22Rv1 (cell line): ENCODE measurements at regions not wholly inside any gene's neighbourhood (a gene's known extent, or its start where the extent isn't known, plus 50 kb on each side); places are given as distances from the start of the nearest gene placed in this dataset.

Experiments used
- H3K27ac ChIP-seq: fragments of 450-650 bp; 2 replicates; pipeline ENCODE4 v1.5.1; 2017
- ZFX ChIP-seq: fragments of 450-650 bp; IDR thresholded peaks from 2 replicates; pipeline ENCODE4 v1.6.1; 2017; ENCODE audit warnings: antibody characterized with exemption, borderline replicate concordance
- TF ChIP-seq, protein P1 (sequence below): fragments of 450-650 bp; IDR thresholded peaks from 2 replicates; pipeline ENCODE4 v1.5.1; 2017; ENCODE audit warnings: mild to moderate bottlenecking

DNA sequence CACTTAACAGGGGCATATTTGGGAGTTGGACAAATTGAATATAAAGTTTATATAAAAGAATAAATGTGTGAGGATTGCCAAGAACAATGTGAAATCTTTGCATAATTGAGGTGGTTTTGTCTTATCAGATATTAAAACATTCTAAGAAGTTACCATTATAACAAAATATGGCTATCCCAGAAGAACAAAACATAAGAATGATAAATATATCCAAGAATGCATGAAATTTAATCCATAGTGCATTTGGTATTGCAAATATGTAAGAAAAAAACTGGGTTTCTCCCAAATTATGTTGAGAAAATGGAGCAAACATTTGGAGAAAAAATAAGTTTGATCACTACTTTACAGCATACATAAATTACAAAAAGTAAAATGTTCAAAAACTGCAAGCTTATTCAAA is 562.4 kb downstream of the RNF144A start:
- H3K27ac ChIP-seq: no peak overlapping the region
- TF ChIP-seq ZFX: no peak

DNA sequence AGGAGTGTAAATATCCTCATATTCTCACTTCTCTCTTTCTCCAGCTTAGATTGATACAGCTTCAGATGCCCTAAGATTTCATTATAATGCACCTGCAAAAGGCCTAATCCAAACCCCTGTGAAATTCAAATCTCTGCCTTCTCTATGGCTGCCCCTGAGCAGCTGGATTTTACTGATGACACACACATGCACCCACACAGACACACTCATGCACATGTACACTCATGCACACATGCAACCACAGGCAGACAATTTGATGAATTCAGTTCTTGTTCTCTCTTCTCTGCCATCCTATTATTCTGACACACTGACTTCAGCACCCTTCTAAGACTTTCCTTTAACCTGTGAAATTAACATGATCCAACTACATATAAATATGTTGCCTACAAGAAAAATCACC is 563.2 kb downstream of the RNF144A start:
- no peak overlapping the region for H3K27ac ChIP-seq
- no peak for TF ChIP-seq ZFX
- TF ChIP-seq, protein P1, sequence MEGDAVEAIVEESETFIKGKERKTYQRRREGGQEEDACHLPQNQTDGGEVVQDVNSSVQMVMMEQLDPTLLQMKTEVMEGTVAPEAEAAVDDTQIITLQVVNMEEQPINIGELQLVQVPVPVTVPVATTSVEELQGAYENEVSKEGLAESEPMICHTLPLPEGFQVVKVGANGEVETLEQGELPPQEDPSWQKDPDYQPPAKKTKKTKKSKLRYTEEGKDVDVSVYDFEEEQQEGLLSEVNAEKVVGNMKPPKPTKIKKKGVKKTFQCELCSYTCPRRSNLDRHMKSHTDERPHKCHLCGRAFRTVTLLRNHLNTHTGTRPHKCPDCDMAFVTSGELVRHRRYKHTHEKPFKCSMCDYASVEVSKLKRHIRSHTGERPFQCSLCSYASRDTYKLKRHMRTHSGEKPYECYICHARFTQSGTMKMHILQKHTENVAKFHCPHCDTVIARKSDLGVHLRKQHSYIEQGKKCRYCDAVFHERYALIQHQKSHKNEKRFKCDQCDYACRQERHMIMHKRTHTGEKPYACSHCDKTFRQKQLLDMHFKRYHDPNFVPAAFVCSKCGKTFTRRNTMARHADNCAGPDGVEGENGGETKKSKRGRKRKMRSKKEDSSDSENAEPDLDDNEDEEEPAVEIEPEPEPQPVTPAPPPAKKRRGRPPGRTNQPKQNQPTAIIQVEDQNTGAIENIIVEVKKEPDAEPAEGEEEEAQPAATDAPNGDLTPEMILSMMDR: no peak

DNA sequence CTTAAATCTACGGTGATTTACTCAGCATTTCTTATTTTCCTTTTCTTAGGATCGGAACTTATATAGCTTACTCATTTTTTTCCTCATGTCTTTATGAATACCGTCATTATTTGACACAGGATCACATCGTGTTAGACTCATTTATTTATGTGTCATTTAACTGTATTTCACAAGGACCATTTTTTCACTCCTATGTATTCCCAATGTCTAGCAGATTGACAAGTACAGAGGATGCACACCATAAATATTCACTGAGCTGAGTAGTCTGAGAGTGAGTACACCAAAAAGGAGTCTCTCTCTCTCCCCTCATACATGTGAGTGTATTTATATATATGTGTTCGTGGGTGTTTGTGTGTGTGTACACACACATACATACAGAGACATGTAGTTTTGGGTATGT is 573.5 kb downstream of the RNF144A start:
- H3K27ac ChIP-seq: no peak overlapping the region
- no peak for TF ChIP-seq ZFX
- TF ChIP-seq, protein P1: no peak

DNA sequence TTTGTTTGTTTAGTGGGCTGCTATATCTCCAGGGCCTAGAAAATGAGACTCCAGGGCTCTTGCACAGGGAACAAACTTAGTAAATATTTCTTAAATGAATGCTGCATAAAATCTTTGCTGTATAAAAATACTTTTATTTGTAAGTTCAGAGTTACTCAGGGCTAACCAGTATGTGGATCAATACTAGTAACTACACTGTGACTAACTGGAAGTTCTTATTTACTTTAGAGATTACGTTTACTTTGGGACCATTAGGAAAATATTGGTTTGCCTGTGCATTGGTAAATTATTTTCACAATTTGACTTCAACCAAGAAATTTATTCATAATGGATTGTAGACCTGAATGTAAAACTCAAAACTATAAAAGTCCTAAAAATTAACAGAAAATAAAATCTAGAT is 575.5 kb downstream of the RNF144A start:
- H3K27ac ChIP-seq: no peak overlapping the region
- no peak for TF ChIP-seq ZFX
- TF ChIP-seq, protein P1: no peak

DNA sequence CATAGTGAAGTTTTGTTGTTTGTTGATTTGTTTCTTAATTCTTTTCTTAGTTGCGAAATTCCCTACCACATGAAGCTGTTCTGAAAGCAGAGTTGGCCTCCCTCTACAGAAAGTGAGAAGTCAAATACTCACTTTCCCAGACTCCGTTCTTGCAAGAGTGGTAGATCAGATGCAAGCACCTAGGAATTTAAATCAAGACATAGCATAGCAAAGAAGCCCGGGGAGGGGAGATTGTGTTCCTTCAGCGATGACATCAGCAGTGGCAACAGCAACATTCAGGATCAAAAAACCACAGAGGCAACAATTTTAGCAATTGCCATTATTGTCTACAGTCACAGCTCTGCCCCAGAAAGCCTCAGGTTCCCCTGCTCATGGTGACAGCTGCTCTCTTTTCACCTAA is 580.0 kb downstream of the RNF144A start:
- no peak overlapping the region for H3K27ac ChIP-seq
- no peak for TF ChIP-seq ZFX
- TF ChIP-seq, protein P1: no peak

DNA sequence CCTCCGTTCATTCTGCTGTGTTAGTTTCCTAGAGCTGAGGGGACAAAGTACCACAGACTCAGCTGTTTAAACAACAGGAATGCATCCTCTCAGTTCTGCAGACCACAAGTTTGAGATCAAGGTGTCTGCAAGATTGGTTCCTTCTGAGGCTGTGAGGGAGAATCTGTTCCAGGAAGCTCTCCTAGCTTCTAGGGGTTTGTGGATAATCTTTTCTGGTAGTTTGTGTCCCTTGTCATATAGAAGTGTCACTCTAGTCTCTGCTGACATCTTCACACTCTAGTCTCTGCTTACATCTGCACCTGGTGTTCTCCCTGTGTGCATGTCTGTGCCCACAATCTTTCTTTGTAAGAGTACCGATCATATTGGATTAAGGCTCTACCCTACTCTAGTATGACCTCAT is 581.8 kb downstream of the RNF144A start:
- H3K27ac ChIP-seq: no peak overlapping the region

DNA sequence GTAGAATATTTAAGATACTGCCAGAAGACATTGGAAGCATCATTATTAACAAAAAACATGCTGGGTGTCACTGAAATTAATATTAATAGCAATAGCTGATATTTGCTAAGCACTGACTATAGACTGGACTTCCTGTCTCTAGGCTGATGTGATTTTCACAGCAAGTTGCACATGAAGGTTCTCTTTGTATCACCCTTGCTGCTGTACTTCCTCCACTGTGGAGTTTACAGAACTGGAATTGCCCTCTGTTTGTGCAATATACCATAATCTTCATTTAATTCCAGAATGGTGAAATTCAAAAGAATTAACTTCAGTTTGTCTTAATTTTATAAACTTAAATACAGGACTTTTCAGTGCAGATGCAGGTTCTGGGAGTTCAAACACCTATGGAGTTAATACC is 585.1 kb downstream of the RNF144A start:
- TF ChIP-seq, protein P1: no peak
- no peak for TF ChIP-seq ZFX
- H3K27ac ChIP-seq: no peak overlapping the region

More for the DNA sequence above, 581.8 kb downstream of the RNF144A start:
- TF ChIP-seq, protein P1: no peak
- TF ChIP-seq ZFX: no peak

DNA sequence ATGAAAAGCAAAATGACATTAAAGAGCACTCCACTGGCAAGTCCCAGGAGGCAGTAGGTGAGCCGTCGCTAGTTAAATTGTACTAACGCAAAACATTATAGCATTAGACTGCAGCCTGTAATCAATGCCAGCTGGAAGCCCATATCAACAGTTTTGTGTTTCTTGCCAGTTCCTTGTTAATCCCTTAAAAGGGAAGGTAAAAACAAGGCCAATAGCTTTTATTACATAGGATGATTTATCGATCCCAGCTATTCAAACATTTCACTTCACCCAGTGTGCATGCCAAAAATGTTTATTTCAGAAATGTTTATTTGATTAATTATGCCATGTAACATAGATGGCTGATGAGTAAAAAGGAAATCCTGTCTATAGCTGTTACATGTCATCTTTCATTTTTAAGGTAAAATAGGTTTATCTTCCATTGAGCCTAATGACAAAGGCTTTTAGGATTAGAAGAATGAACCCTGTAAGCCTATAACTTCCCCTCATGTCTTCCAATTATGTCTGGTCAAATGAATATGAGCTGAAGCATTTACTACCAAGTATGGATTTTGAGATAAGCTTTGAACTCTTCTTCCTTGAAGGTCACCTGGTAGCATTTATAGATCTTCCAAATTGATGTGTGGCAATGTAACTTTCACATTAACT is 591.2 kb downstream of the RNF144A start:
- no peak overlapping the region for H3K27ac ChIP-seq
- TF ChIP-seq, protein P1: no peak
